H9 (cell line): ENCODE measurements at regions not wholly inside any gene's neighbourhood (a gene's known extent, or its start where the extent isn't known, plus 50 kb on each side); places are given as distances from the start of the nearest gene placed in this dataset.

Source experiments
- DNase-seq: peaks from one replicate; pipeline ENCODE4 v3.0.0-alpha.2; 2017
- H2AFZ ChIP-seq: one replicate; pipeline ENCODE4 v1.6.1; 2013; ENCODE audit warnings: mild to moderate bottlenecking, low read length, control low read depth, moderate library complexity
- H2AK5ac ChIP-seq: 2 replicates; pipeline ENCODE4 v1.6.1; 2013; ENCODE audit warnings: low read length, control low read depth, mixed read lengths; ENCODE audit not compliant: insufficient read length
- H2BK120ac ChIP-seq: one replicate; pipeline ENCODE4 v1.6.1; 2013; ENCODE audit warnings: low read depth, mild to moderate bottlenecking, low read length, control low read depth, inconsistent platforms; ENCODE audit not compliant: poor library complexity, severe bottlenecking
- H2BK12ac ChIP-seq: 2 replicates; pipeline ENCODE4 v1.6.1; 2013; ENCODE audit warnings: low read length, control low read depth, mixed read lengths, low read depth; ENCODE audit not compliant: insufficient read length
- H2BK15ac ChIP-seq: 2 replicates; pipeline ENCODE4 v1.6.1; 2013; ENCODE audit warnings: low read depth, low read length, control low read depth
- H2BK20ac ChIP-seq: one replicate; pipeline ENCODE4 v1.6.1; 2013; ENCODE audit warnings: low read depth, mild to moderate bottlenecking, low read length, control low read depth, inconsistent platforms; ENCODE audit not compliant: poor library complexity, severe bottlenecking
- H2BK5ac ChIP-seq: 2 replicates; pipeline ENCODE4 v1.6.1; 2013; ENCODE audit warnings: low read length, control low read depth, mixed read lengths; ENCODE audit not compliant: insufficient read length
- H3K14ac ChIP-seq: 2 replicates; pipeline ENCODE4 v1.6.1; 2013; ENCODE audit warnings: low read length, control low read depth; ENCODE audit not compliant: insufficient read depth
- H3K18ac ChIP-seq: 2 replicates; pipeline ENCODE4 v1.6.1; 2013; ENCODE audit warnings: low read depth, mild to moderate bottlenecking, mixed read lengths, low read length, control low read depth; ENCODE audit not compliant: insufficient read length
- H3K23ac ChIP-seq: 2 replicates; pipeline ENCODE4 v1.6.1; 2013; ENCODE audit warnings: low read length, control low read depth, mixed read lengths, low read depth; ENCODE audit not compliant: insufficient read length
- H3K23me2 ChIP-seq: 2 replicates; pipeline ENCODE4 v1.6.1; 2013; ENCODE audit warnings: low read depth, mild to moderate bottlenecking, mixed read lengths, low read length, control low read depth; ENCODE audit not compliant: insufficient read length, poor library complexity, severe bottlenecking
- H3K27ac ChIP-seq: 2 replicates; pipeline ENCODE4 v1.5.1; 2013; ENCODE audit warnings: low read length, control low read depth, mixed read lengths, low read depth; ENCODE audit not compliant: insufficient read length
- H3K27me3 ChIP-seq: 2 replicates; pipeline ENCODE4 v1.6.1; 2013; ENCODE audit warnings: low read length, control low read depth, inconsistent platforms; ENCODE audit not compliant: insufficient read depth
- H3K4ac ChIP-seq: 2 replicates; pipeline ENCODE4 v1.6.1; 2013; ENCODE audit warnings: low read depth, mild to moderate bottlenecking, control low read depth, inconsistent platforms, low read length, moderate library complexity
- H3K4me1 ChIP-seq: 2 replicates; pipeline ENCODE4 v1.6.1; 2013; ENCODE audit warnings: low read length, control low read depth, inconsistent platforms; ENCODE audit not compliant: insufficient read depth
- H3K4me2 ChIP-seq: 2 replicates; pipeline ENCODE4 v1.6.1; 2013; ENCODE audit warnings: low read length, control low read depth, mixed read lengths; ENCODE audit not compliant: insufficient read length, insufficient read depth
- H3K56ac ChIP-seq: 2 replicates; pipeline ENCODE4 v1.6.1; 2013; ENCODE audit warnings: low read depth, mild to moderate bottlenecking, mixed read lengths, low read length, control low read depth; ENCODE audit not compliant: insufficient read length
- H3K79me1 ChIP-seq: 2 replicates; pipeline ENCODE4 v1.6.1; 2013; ENCODE audit warnings: low read depth, mild to moderate bottlenecking, moderate library complexity, low read length, control low read depth, inconsistent platforms; ENCODE audit not compliant: insufficient read depth, poor library complexity, severe bottlenecking
- H3K79me2 ChIP-seq: 2 replicates; pipeline ENCODE4 v1.6.1; 2013; ENCODE audit warnings: low read length, control low read depth, inconsistent platforms; ENCODE audit not compliant: insufficient read depth
- H3K9ac ChIP-seq: 2 replicates; pipeline ENCODE4 v1.6.1; 2013; ENCODE audit warnings: low read length, control low read depth, mixed read lengths; ENCODE audit not compliant: insufficient read length; ENCODE audit errors: extremely low read depth
- H3K9me3 ChIP-seq: one replicate; pipeline ENCODE4 v1.6.1; 2013; ENCODE audit warnings: low read depth, low read length, inconsistent platforms; ENCODE audit not compliant: control insufficient read depth
- H3T11ph ChIP-seq: one replicate; pipeline ENCODE4 v1.6.1; 2013; ENCODE audit warnings: mild to moderate bottlenecking, low read length, control low read depth, inconsistent platforms
- H4K20me1 ChIP-seq: one replicate; pipeline ENCODE4 v1.6.1; 2013; ENCODE audit not compliant: control insufficient read depth, insufficient read length, insufficient read depth
- H4K5ac ChIP-seq: 2 replicates; pipeline ENCODE4 v1.6.1; 2013; ENCODE audit warnings: low read depth, mild to moderate bottlenecking, mixed read lengths, low read length, control low read depth; ENCODE audit not compliant: insufficient read length
- H4K8ac ChIP-seq: replicated peaks from 2 replicates; pipeline ENCODE4 v1.6.1; 2013; ENCODE audit warnings: low read length, control low read depth, mixed read lengths, low read depth; ENCODE audit not compliant: insufficient read length
- H4K91ac ChIP-seq: 2 replicates; pipeline ENCODE4 v1.6.1; 2013; ENCODE audit warnings: low read depth, mild to moderate bottlenecking, moderate library complexity, mixed read lengths, low read length, control low read depth; ENCODE audit not compliant: insufficient read length
- H3K27ac Mint-ChIP-seq, 3 experiments: 2 replicates in 2 of 3; 3 replicates in 1 of 3; pipeline ENCODE4 v1.8.0; 2020 to 2021; ENCODE audit warnings: mixed read lengths in 3 of 3, mild to moderate bottlenecking in 1 of 3, moderate library complexity in 1 of 3
- H3K27me3 Mint-ChIP-seq: 2 replicates; pipeline ENCODE4 v1.8.0; 2021; ENCODE audit warnings: low read depth, mild to moderate bottlenecking, moderate library complexity, mixed read lengths
- H3K36me3 Mint-ChIP-seq, 3 experiments: 2 replicates in 2 of 3; 3 replicates in 1 of 3; pipeline ENCODE4 v1.8.0; 2020 to 2021; ENCODE audit warnings: low read depth in 3 of 3, mixed read lengths in 3 of 3; ENCODE audit not compliant: insufficient read depth in 1 of 3
- H3K4me1 Mint-ChIP-seq, 2 experiments: 2 replicates each; pipeline ENCODE4 v1.8.0; 2020; ENCODE audit warnings: mixed read lengths in 2 of 2
- H3K4me3 Mint-ChIP-seq, 2 experiments: 2 replicates in 1 of 2; 3 replicates in 1 of 2; pipeline ENCODE4 v1.8.0; 2020 to 2021; ENCODE audit warnings: mild to moderate bottlenecking in 2 of 2, mixed read lengths in 2 of 2, moderate library complexity in 1 of 2
- H3K9me3 Mint-ChIP-seq, 2 experiments: 2 replicates in 1 of 2; 3 replicates in 1 of 2; pipeline ENCODE4 v1.8.0; 2020; ENCODE audit warnings: mild to moderate bottlenecking in 2 of 2, mixed read lengths in 2 of 2, moderate library complexity in 1 of 2
- CTCF ChIP-seq: fragments of 200-600 bp; sonication (generic); conservative IDR thresholded peaks from 3 replicates; pipeline ENCODE4 v1.8.0; 2021; ENCODE audit warnings: antibody characterized with exemption, mild to moderate bottlenecking

GRCh38 chr2:18671363-18671762 is 82.0 kb upstream of the NT5C1B start:
- Histone ChIP-seq H3K79me2 (no peaks in the 10 kb centered on the region), H3K18ac (no peak overlapping the region), H3K56ac (no peak overlapping the region), H3K14ac (no peak overlapping the region), H4K8ac (no peak overlapping the region), H2BK12ac (no peak overlapping the region), H3K79me1 (no peaks in the 10 kb centered on the region), H3K27me3 (no peaks in the 10 kb centered on the region), H2BK5ac (no peak overlapping the region), H3K4me2 (no peak overlapping the region), H4K20me1 (no peaks in the 10 kb centered on the region), H3K23ac (no peak overlapping the region), H3K23me2 (no peaks in the 10 kb centered on the region), H3K9ac (no peak overlapping the region), H4K5ac (no peak overlapping the region), H2BK120ac (no peak overlapping the region), H3K27ac (no peak overlapping the region), H3T11ph (no peak overlapping the region), H2AK5ac (no peak overlapping the region), H2BK15ac (no peak overlapping the region), H2AFZ (no peak overlapping the region), H4K91ac (no peak overlapping the region), H3K9me3 (no peaks in the 10 kb centered on the region), H2BK20ac (no peak overlapping the region), H3K4ac (no peak overlapping the region), H3K4me1 (no peaks in the 10 kb centered on the region)
- Mint-ChIP-seq H3K4me3 (no peak overlapping the region), H3K27me3 (no peaks in the 10 kb centered on the region), H3K9me3 (peaks cover 7 to 14% of the 10 kb centered on the region in 2 experiments), H3K27ac (no peak overlapping the region), H3K4me1 (no peaks in the 10 kb centered on the region), H3K36me3 (peaks cover 0 to 7% (median 0%) of the 10 kb centered on the region in 3 experiments; a peak in 1 of 7 replicates)
- TF ChIP-seq CTCF = no peak
- DNase-seq = no peak
